B cell (primary cell): ENCODE measurements at regions not wholly inside any gene's neighbourhood (a gene's known extent, or its start where the extent isn't known, plus 50 kb on each side); places are given as distances from the start of the nearest gene placed in this dataset.

Experiments used
- ATAC-seq: fragments of 200-7000 bp; cut with Tn5 transposase; one replicate; pipeline ENCODE4 v1.10.0; 2021; ENCODE audit warnings: low read depth, mild to moderate bottlenecking, moderate number of reproducible peaks, moderate library complexity
- CTCF ChIA-PET: fragments of 350-600 bp; sonication (Branson Sonifier 250); formaldehyde crosslinking; loops from one replicate; lab custom pipeline; 2021; ENCODE audit warnings: antibody characterized with exemption, inconsistent platforms; lab: Charles Lee
- POLR2A ChIA-PET: fragments of 350-600 bp; sonication (Branson Sonifier 250); formaldehyde crosslinking; loops from one replicate; lab custom pipeline; 2021; ENCODE audit warnings: antibody characterized with exemption; lab: Charles Lee
- DNase-seq: peaks from one replicate; pipeline ENCODE4 v3.0.0; 2013
- H2AFZ ChIP-seq: 2 replicates; pipeline ENCODE4 v1.6.1; 2012; ENCODE audit warnings: mild to moderate bottlenecking, low read depth, low read length; ENCODE audit not compliant: insufficient read depth, poor library complexity, severe bottlenecking
- H3K27ac ChIP-seq, 2 donors: 1 replicate in 1 of 2; 2 replicates in 1 of 2; pipeline ENCODE4 v1.5.1; 2012 to 2013; ENCODE audit warnings: low read length in 2 of 2, mild to moderate bottlenecking in 2 of 2, moderate library complexity in 1 of 2
- H3K27me3 ChIP-seq, 4 experiments: fragments of 200-600 bp in 1 of 4; sonication (generic) in 1 of 4; replicated peaks in 1 of 4; 1 replicate in 2 of 4; 2 replicates in 2 of 4; pipeline versions ENCODE4 v1.6.1 to v1.7.0; 2013 to 2016; ENCODE audit warnings: low read length in 3 of 4, mild to moderate bottlenecking in 2 of 4, mixed read lengths in 1 of 4, moderate library complexity in 1 of 4; ENCODE audit not compliant: insufficient read depth in 4 of 4, control insufficient read depth in 3 of 4; ENCODE audit errors: control extremely low read depth in 1 of 4
- H3K36me3 ChIP-seq, 2 experiments: replicated peaks in 1 of 2; 1 replicate in 1 of 2; 2 replicates in 1 of 2; pipeline versions ENCODE4 v1.6.1 to v1.7.1; 2013; ENCODE audit warnings: low read length in 1 of 2; ENCODE audit not compliant: insufficient read depth in 2 of 2, control insufficient read depth in 1 of 2; ENCODE audit errors: control extremely low read depth in 1 of 2, extremely low read depth in 1 of 2
- H3K4me1 ChIP-seq, 2 donors: fragments of 200-600 bp in 1 of 2; sonication (generic) in 1 of 2; 1 replicate in 1 of 2; 2 replicates in 1 of 2; pipeline versions ENCODE4 v1.5.1 to v1.6.1; 2013 to 2017; ENCODE audit warnings: low read length in 2 of 2; ENCODE audit not compliant: control insufficient read depth in 2 of 2, insufficient read depth in 2 of 2
- H3K4me2 ChIP-seq: replicated peaks from 2 replicates; pipeline ENCODE3; 2012; ENCODE audit warnings: mild to moderate bottlenecking, low read depth, low read length; ENCODE audit not compliant: poor library complexity, severe bottlenecking
- H3K4me3 ChIP-seq, 5 experiments: fragments of 200-600 bp in 1 of 5; sonication (generic) in 1 of 5; 1 replicate in 3 of 5; 2 replicates in 2 of 5; pipeline versions ENCODE4 v1.5.1 to v1.7.0; 2011 to 2016; ENCODE audit warnings: low read length in 4 of 5, mild to moderate bottlenecking in 4 of 5, low read depth in 2 of 5, control low read depth in 1 of 5, moderate library complexity in 1 of 5; ENCODE audit not compliant: insufficient read depth in 1 of 5; ENCODE audit errors: control extremely low read depth in 1 of 5, extremely low read depth in 1 of 5
- H3K79me2 ChIP-seq: fragments of 200-600 bp; sonication (generic); one replicate; pipeline ENCODE4 v1.6.0; 2016; ENCODE audit warnings: low read length; ENCODE audit not compliant: control insufficient read depth, insufficient read depth
- H3K9ac ChIP-seq: fragments of 200-600 bp; sonication (generic); 2 replicates; pipeline ENCODE4 v1.6.1; 2017; ENCODE audit warnings: mild to moderate bottlenecking, low read length, moderate library complexity
- H3K9me3 ChIP-seq, 3 donors: one replicate each; pipeline versions ENCODE4 v1.6.1 to v1.7.1; 2013; ENCODE audit warnings: low read length in 2 of 3; ENCODE audit not compliant: control insufficient read depth in 2 of 3, insufficient read depth in 1 of 3; ENCODE audit errors: control extremely low read depth in 1 of 3
- H4K20me1 ChIP-seq: 2 replicates; pipeline ENCODE4 v1.6.0; 2012; ENCODE audit warnings: mild to moderate bottlenecking, low read length; ENCODE audit not compliant: insufficient read depth, control insufficient read depth, poor library complexity, severe bottlenecking
- H3K27ac Mint-ChIP-seq: one replicate; pipeline ENCODE4 v1.8.0; 2021; ENCODE audit warnings: mixed read lengths
- H3K27me3 Mint-ChIP-seq: one replicate; pipeline ENCODE4 v1.8.0; 2021; ENCODE audit warnings: mixed read lengths
- H3K4me1 Mint-ChIP-seq: one replicate; pipeline ENCODE4 v1.8.0; 2021; ENCODE audit warnings: mixed read lengths
- H3K4me3 Mint-ChIP-seq: one replicate; pipeline ENCODE4 v1.8.0; 2021; ENCODE audit warnings: mixed read lengths
- H3K9me3 Mint-ChIP-seq: one replicate; pipeline ENCODE4 v1.8.0; 2022; ENCODE audit warnings: mixed read lengths; ENCODE audit not compliant: insufficient read depth
- EZH2 ChIP-seq: IDR thresholded peaks from 2 replicates; pipeline ENCODE4 v1.6.1; 2012; ENCODE audit warnings: borderline replicate concordance, low read depth, mild to moderate bottlenecking, moderate library complexity, low read length; ENCODE audit not compliant: insufficient read depth, poor library complexity, severe bottlenecking
- WGBS: methylation state at CpG from one replicate; pipeline ENCODE4 v1.1.5; 2013; ENCODE audit warnings: missing lambda C conversion rate; ENCODE audit not compliant: insufficient coverage; 5-methylcytosine and 5-hydroxymethylcytosine counted together
- intact Hi-C: fragments of 100-400 bp; cut with micrococcal nuclease; formaldehyde crosslinking; loops from one replicate; pipeline ENCODE4 v1.10.0; 2022
- TF ChIP-seq, protein P1 (sequence below): fragments of 200-600 bp; IDR thresholded peaks from one replicate; pipeline ENCODE4 v1.8.0; 2022; ENCODE audit warnings: antibody characterized with exemption, mild to moderate bottlenecking

DNA sequence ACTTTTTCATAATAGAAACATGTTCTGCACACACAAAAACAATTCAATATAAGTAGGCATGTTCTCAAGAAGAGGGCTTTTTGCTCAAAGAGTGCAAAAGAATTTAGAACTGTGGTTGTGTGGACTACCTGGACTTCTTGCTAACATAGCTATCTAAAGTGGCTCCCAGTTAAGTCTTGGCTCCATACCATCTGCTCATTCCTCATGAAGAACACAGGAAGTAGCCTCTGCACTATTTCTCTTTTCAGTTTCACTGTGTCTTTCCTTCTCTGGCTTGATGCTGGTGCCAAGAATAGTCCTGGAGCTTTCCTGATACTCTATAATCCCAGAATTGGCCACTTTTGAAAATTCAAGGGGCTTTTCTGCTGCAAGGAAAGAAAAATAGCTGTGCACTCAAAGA lies 127.4 kb downstream of the CCER1 start:
- H3K9ac ChIP-seq: no peak overlapping the region
- intact Hi-C loops: no loop called here
- no peaks in the 10 kb centered on the region for H3K27me3 Mint-ChIP-seq

DNA sequence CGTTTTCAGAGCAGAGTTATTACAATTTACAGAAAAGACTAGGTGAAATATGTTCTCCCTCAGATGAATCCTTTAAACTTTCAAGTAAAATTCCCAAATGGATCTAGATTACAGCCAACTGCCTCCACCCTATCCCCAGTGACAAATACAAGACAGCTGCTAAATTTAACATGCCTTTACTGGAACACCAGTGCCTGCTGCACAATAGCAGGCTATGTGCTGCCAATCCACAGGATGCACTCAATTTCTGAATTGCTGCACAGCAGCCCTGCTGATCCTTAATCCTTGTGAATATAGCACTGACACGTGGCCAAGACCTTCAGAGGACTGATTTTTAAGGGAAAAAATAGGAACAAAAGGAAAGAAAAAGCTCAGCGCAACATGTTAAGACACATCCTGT lies 128.9 kb downstream of the CCER1 start:
- H3K4me1 Mint-ChIP-seq: no peaks in the 10 kb centered on the region
- TF ChIP-seq, protein P1, sequence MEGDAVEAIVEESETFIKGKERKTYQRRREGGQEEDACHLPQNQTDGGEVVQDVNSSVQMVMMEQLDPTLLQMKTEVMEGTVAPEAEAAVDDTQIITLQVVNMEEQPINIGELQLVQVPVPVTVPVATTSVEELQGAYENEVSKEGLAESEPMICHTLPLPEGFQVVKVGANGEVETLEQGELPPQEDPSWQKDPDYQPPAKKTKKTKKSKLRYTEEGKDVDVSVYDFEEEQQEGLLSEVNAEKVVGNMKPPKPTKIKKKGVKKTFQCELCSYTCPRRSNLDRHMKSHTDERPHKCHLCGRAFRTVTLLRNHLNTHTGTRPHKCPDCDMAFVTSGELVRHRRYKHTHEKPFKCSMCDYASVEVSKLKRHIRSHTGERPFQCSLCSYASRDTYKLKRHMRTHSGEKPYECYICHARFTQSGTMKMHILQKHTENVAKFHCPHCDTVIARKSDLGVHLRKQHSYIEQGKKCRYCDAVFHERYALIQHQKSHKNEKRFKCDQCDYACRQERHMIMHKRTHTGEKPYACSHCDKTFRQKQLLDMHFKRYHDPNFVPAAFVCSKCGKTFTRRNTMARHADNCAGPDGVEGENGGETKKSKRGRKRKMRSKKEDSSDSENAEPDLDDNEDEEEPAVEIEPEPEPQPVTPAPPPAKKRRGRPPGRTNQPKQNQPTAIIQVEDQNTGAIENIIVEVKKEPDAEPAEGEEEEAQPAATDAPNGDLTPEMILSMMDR: no peak
- TF ChIP-seq EZH2: no peak
- intact Hi-C loops: no loop called here
- Histone ChIP-seq H3K4me1 (no peaks in the 10 kb centered on the region), H4K20me1 (no peaks in the 10 kb centered on the region), H3K9me3 (peaks cover 0 to 4% (median 0%) of the 10 kb centered on the region in 3 donors), H3K27ac (no peak overlapping the region), H3K4me3 (no peak overlapping the region), H3K36me3 (no peaks in the 10 kb centered on the region), H3K79me2 (no peaks in the 10 kb centered on the region), H2AFZ (no peak overlapping the region), H3K27me3 (no peaks in the 10 kb centered on the region), H3K4me2 (no peak overlapping the region), H3K9ac (no peak overlapping the region)
- H3K27me3 Mint-ChIP-seq: no peaks in the 10 kb centered on the region
- H3K27ac Mint-ChIP-seq: no peak overlapping the region
- ChIA-PET POLR2A (no interaction called here), CTCF (no interaction called here)
- WGBS: 40% methylated on average over 1 of the region's 3 CpGs
- no peak for ATAC-seq
- no peaks in the 10 kb centered on the region for H3K9me3 Mint-ChIP-seq
- no peak for DNase-seq
- H3K4me3 Mint-ChIP-seq: no peak overlapping the region

More for the DNA sequence above, 127.4 kb downstream of the CCER1 start:
- H3K4me2 ChIP-seq: no peak overlapping the region
- no peaks in the 10 kb centered on the region for H3K9me3 Mint-ChIP-seq
- H3K4me1 ChIP-seq: no peaks in the 10 kb centered on the region
- H3K27ac ChIP-seq: no peak overlapping the region
- TF ChIP-seq, protein P1: no peak
- TF ChIP-seq EZH2: no peak
- H4K20me1 ChIP-seq: no peaks in the 10 kb centered on the region
- POLR2A ChIA-PET: interaction anchor here (0.6 kb wide), 1 partner anchor 25 kb away, joined by 3 read pairs; no protein-coding TSS in a partner anchor
- H3K4me1 Mint-ChIP-seq: peaks cover 3% of the 10 kb centered on the region
- ATAC-seq: no peak
- no peak overlapping the region for H2AFZ ChIP-seq
- no peaks in the 10 kb centered on the region for H3K79me2 ChIP-seq
- no peak overlapping the region for H3K27ac Mint-ChIP-seq
- DNase-seq: no peak
- no peak overlapping the region for H3K4me3 ChIP-seq
- no peaks in the 10 kb centered on the region for H3K36me3 ChIP-seq
- no peak overlapping the region for H3K4me3 Mint-ChIP-seq
- no peaks in the 10 kb centered on the region for H3K27me3 ChIP-seq
- CTCF ChIA-PET: no interaction called here
- H3K9me3 ChIP-seq: peaks cover 0 to 4% (median 0%) of the 10 kb centered on the region in 3 donors
